ENCODE measurements at regions not wholly inside any gene's neighbourhood (a gene's known extent, or its start where the extent isn't known, plus 50 kb on each side); places are given as distances from the start of the nearest gene placed in this dataset.

GRCh38 chr11:112355726-112356125, 95.1 kb upstream of the PLET1 start:
- DNase-seq, result no peak

GRCh38 chr11:112357488-112357887, 96.8 kb upstream of the PLET1 start:
- DNase-seq, result no peak

GRCh38 chr11:112361396-112361795, 100.7 kb upstream of the PLET1 start:
- DNase-seq, result no peak

- no peak for DNase-seq
These were observed 102.9 kb upstream of the PLET1 start for GRCh38 chr11:112363527-112363926.

GRCh38 chr11:112364962-112365481, 104.4 kb upstream of the PLET1 start:
- DNase-seq, result peak in 2 of 3 donors; percentile 14 to 38

GRCh38 chr11:112366012-112366411, 105.4 kb upstream of the PLET1 start:
- no peak for DNase-seq

- DNase-seq, result no peak
These were observed 106.1 kb upstream of the PLET1 start for GRCh38 chr11:112366777-112367176.

- DNase-seq, result no peak
These were observed 106.8 kb upstream of the PLET1 start for GRCh38 chr11:112367461-112367860.

- no peak for DNase-seq
These were observed 107.2 kb upstream of the PLET1 start for GRCh38 chr11:112367895-112368294.

- DNase-seq, result no peak
These were observed 107.7 kb upstream of the PLET1 start for GRCh38 chr11:112368381-112368780.

- no peak for DNase-seq
These were observed 108.7 kb upstream of the PLET1 start for GRCh38 chr11:112369374-112369773.

GRCh38 chr11:112369916-112370315, 109.3 kb upstream of the PLET1 start:
- no peak for DNase-seq

- no peak for DNase-seq
These were observed 114.0 kb upstream of the PLET1 start for GRCh38 chr11:112374486-112375140.

- DNase-seq, result no peak
These were observed 117.3 kb upstream of the PLET1 start for GRCh38 chr11:112377946-112378345.

- no peak for DNase-seq
These were observed 119.8 kb upstream of the PLET1 start for GRCh38 chr11:112380464-112380863.

GRCh38 chr11:112381578-112381977, 120.9 kb upstream of the PLET1 start:
- DNase-seq, result no peak

- no peak for DNase-seq
These were observed 121.9 kb upstream of the PLET1 start for GRCh38 chr11:112382561-112382960.

- no peak for DNase-seq
These were observed 127.8 kb upstream of the PLET1 start for GRCh38 chr11:112388496-112388895.

GRCh38 chr11:112391086-112391485, 130.4 kb upstream of the PLET1 start:
- no peak for DNase-seq

- DNase-seq, result no peak
These were observed 132.2 kb upstream of the PLET1 start for GRCh38 chr11:112392904-112393303.

GRCh38 chr11:112394304-112394703, 133.6 kb upstream of the PLET1 start:
- DNase-seq, result no peak

- DNase-seq, result peak in 1 of 3 donors; percentile 1
These were observed 135.4 kb upstream of the PLET1 start for GRCh38 chr11:112396076-112396475.

GRCh38 chr11:112398798-112399478, 138.3 kb upstream of the PLET1 start:
- no peak for DNase-seq

Data from muscle of back (tissue), 3 donors.